HG02885 (cell line): ENCODE measurements at regions not wholly inside any gene's neighbourhood (a gene's known extent, or its start where the extent isn't known, plus 50 kb on each side); places are given as distances from the start of the nearest gene placed in this dataset.
"Not testable (repeated sequence)": the region's sequence is repeated elsewhere in the genome, so short reads cannot be mapped to it uniquely, and the experiment has no call there.

ENCODE experiments used
- ATAC-seq: cut with Tn5 transposase; IDR thresholded peaks from one replicate; pipeline ENCODE4 v1.9.1; 2021; ENCODE audit warnings: mild to moderate bottlenecking; ENCODE audit not compliant: unreplicated experiment, poor library complexity

DNA sequence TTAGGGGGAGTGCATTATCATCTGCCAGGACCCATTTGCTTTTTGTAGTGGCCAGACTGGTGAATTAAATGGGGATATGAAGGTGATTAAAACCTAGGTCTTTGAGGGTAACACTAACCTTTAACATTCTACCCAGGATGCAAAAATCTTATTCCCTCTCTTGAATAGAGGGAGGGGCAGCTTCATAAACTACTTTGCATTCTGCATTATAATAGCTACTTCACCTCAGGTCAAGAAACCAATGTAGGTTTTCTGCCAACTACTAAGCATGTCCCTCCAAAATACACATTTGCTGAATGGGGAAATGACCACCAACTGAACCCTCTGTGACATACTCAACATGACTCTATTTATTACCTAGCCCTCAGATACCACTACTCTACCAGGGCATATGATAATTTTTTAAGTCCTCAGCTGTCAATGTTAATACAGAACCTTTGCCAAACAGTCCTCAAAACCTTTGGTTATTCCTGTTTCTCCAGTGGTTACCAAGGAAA is 477.6 kb upstream of the CD180 start:
- no peak for ATAC-seq

DNA sequence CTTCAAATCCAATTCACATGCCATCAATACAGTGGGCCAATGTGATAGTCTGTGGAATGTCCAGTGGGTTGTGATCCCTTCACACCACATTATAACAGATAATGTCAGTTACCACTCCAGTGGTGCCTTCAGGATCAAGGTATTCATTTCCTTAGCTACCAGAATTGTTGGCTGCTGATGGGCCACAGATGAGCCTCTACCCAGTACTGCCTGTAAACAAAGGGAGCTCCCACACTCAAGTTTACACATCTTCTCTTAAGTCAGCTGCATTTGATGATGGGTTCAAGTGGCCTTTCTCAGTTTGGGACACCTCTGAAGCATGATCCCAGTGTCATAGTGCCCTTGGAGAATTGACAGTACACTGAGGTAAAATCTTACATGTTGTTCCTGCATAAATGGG is 477.0 kb upstream of the CD180 start:
- no peak for ATAC-seq

DNA sequence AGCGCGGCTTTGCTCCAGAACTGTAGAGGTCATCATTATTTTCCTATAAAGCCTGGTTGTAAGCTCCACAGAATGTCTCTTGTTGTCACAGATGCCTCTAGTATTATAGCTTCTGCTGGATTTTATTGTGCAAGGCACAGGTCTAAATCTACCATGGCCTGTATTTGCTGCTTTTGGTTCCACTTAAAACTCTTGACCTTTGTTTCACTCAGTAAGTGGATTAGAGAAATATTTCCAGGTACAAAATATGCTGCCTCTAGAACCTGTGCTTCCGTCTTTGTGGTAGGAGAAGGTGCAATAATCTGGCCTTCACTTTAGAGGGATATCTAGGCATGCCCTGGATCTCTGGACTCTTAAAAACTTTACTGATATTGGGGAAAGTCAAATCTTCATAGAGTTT is 476.6 kb upstream of the CD180 start:
- ATAC-seq = no peak

DNA sequence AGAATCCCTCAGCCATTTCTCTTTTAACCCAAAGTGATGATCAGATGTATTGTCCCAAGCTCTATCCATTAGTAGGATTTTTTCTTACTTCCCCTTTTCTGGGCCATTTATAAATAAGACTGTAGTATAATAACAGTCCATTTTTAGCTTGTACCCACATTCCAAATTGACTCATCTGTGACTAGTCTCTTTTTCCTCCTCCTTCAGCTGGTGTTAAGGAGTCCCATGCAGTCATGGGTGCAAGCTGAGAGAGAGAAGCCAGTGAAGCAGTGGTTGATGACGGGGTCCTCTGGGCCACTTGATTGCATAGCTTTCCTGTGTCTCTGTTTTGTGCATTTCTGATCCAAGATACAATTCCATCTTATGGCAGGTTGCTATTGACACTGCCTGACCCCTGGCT is 476.0 kb upstream of the CD180 start:
- no peak for ATAC-seq

DNA sequence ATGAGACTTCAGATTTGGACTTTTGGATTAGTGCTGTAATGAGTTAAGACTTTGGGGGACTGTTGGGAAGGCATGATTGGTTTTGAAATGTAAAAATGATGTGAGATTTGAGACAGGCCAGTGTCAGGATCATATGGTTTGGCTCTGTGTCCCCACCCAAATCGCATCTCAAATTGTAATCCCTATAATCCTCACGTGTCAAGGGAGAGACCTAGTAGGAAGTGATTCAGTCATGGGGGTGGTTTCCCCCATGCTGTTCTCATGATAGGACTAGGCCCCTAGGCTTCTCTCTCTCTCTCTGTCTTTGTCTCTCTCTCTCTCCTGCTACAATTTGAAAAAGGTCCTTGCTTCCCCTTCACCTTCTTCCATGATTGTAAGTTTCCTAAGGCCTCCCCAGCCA is 473.3 kb upstream of the CD180 start:
- ATAC-seq = no peak

DNA sequence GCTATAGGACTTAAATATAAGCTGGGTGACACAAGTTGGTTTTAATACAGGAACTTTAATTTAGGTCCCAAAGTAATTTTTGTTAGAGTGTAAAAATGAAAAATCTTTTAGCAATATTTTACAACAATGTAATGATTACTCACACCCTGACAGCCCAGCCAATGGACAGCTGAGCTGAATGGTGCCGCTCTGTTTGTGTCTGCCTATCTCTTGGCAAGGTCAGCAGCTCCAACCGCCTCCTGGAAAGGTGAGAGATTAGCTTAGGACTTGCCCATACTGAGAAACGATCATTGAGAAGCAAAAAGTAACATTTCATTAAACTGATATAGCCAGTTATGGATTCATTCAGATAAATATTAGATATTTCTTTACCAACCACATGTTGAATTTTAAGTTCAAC is 463.6 kb upstream of the CD180 start:
- ATAC-seq = no peak

DNA sequence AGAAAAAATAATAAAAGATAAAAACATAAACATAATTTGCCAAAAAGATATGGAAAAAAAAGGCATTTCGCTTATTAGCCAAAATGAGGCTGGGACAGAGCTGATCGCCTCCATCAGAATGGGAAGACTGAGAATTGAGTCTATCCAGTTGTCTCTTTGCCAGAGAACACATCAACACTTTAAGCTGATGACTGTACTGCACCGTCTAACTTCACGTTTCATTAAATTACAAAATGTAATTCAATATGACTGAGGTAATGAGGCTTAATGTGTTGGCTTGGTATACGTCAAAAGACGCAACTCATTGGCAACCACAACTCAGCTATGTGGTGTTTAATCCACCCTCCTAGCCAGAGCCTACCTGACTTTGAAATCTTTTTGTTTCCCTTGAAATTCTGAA is 462.7 kb upstream of the CD180 start:
- no peak for ATAC-seq

DNA sequence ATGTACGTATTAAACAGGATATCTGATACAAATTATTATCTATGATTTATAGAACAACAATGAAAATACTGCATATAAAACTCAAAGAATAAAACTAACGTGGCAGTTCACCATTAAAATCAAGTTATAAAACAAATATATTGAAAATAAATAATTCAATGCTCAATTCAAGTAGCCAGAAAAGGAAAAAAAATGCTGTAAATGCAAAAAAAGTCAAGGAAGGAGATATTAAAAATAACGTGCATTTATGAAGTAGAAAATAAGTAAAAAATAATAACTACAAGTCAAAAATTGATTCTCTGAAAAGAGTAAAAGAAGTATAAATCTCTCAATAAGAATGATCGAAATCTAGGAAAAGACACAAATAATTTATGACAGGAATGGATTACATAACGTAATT is 460.5 kb upstream of the CD180 start:
- no peak for ATAC-seq

DNA sequence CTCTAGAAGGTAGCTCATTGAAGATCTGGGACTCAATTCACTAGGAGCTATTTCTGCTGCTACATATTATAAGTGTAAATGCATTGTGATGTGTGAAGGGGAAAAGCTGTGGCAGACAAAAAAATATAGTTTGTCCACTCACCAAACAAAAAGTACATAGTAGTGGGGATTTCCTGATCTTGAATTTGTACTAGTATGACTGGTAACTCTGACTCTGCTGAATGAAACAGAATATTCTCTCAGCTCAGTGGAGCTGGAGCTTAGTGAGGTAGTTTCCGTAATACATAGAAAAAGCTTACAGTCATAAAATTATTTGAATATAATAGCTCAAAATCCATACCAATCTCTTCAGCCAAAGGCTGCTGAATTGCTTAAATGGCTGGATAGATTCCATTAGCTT is 455.6 kb upstream of the CD180 start:
- peak; percentile 64 for ATAC-seq

DNA sequence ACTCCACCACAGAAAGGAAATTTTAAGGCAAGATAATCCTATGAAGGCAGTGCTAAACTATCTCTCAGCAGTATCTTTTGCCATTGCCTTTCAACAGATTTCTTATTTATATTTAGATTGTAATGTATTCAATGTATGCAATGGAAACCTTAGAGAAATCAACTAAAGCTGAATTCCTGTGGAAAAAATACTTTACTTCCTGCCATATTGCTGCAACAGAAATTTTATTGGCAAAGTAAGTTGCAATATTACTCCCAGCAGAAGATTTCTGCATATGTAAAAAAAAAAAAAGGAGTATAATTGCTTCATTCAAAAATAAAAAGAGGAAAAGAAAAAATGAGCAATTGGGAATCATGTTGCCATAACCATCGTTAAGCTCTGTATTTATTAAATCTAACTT is 454.6 kb upstream of the CD180 start:
- no peak for ATAC-seq

DNA sequence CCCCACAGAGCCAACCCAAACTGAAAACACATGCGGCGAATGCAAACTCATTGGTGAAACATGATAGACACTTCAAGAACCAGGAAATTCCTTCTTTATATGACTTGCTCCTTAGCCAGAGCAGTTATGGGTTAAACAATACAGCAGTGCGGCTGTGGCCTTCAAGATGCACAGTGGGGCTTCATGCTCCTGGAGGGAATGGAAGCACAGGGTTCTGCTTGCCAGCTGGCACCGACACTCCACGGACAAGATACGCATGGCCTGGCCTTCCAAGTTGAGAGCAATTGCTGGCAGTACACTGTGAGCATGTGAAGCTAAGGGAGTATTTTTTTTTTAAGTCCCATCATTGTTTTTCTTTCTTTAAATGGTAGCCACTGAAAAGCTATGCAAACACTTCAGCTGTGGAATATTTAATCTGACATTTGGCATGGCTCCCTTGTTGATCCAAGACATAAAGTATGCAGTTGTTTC is 451.6 kb upstream of the CD180 start:
- ATAC-seq = no peak

DNA sequence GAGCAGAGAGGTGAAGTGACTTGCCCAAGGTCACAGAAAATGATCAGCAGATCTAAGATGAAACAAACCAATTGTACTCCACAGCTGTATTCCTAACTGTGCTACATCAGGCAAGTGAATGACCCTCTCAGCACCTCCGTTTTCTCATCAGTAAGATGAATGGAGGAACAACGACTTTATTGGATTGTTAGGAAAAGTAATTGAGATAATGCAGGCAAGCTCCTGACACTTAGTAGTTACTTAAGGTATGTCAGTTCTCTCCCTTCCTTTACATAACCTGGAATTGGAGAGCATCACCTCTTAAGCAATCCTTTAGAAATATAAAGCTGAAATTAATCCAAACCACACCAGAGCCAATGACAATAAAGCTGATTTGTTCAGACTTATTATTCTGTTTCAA is 451.2 kb upstream of the CD180 start:
- ATAC-seq = no peak

DNA sequence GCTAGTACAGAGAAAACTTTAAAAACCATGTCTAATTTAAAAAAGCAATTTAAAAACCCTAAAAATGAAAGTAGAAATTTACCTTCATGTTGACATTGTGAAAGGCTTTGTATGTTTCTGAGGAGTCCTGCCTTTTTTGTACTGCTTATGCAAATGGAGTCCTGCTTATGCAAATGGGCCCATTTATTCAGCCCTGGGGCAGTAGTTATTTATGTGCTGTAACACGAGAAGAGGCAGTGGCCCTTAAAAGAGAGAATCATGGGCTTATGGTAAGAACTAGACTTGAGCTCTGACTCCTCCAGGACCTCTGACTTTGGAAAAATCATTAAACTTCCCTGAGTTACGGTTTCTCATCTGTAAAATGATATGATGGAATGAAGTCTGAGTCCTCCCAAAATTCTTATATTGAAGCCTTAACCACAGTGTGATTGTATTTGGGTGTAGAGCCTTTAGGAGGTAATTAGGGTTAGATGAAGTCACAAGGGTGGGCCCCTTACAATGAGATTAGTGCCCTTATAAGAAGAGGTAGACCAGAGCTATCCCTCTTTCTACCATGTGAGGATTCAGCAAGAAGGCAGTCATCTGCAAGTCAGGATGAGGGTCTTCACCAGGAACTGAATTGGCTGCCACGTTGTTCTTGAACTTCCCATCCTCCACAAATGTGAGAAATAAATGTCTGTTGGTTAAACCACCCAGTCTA is 447.8 kb upstream of the CD180 start:
- ATAC-seq = no peak

DNA sequence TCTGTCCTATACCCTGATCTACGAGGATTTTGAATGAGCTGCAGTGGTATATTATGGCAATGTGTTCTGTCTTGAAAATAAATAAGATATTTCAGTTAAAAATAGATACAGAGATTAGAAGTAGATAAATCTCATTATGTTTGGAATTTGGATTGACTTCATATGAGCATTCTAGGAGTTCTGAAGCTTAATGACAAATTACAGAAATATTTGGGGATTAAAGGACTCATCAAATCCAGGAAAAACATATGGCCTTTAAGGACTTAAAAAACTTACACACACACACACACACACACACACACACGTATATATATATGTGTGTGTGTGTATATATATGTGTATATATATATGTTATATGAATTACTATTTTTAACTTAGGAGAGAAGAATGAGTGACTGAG is 446.9 kb upstream of the CD180 start:
- no peak for ATAC-seq

DNA sequence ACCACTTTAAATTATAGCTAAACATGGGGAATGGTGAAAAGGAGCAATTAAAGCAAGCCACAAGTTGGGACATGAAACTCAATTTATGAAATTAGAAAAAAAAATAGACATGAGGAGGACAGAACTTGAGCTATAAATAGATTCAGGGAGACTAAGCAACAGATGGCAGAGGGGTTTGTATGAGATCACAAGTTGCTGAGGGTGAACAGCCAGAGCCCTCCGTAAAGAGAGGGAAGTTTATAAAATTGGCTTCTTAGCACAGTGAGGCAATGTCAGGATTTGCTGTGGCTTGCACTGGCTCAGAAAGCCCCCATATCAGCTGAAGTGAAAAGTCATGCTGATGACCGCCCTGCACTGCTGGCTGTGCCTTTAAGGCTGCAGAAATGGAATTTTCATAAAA is 443.4 kb upstream of the CD180 start:
- ATAC-seq = no peak

DNA sequence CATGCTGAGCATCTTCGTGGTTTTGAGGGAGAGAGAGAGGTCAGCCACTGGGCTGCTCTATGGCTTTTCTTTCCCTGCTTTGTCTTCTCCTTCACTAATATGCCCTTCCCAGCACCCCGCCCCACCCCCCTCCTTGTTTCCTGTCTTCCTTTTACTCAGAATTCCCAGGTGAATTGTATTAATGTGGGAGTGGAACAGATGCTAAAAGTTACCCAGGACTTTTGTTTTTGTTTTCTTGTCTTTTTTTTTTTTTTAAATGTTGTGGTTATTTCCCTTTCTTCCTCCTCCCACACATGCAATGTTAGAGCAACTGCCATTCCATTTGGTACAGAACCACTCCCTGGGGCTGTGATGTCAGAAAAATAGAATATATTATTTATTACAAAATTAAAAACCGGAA is 442.7 kb upstream of the CD180 start:
- no peak for ATAC-seq

DNA sequence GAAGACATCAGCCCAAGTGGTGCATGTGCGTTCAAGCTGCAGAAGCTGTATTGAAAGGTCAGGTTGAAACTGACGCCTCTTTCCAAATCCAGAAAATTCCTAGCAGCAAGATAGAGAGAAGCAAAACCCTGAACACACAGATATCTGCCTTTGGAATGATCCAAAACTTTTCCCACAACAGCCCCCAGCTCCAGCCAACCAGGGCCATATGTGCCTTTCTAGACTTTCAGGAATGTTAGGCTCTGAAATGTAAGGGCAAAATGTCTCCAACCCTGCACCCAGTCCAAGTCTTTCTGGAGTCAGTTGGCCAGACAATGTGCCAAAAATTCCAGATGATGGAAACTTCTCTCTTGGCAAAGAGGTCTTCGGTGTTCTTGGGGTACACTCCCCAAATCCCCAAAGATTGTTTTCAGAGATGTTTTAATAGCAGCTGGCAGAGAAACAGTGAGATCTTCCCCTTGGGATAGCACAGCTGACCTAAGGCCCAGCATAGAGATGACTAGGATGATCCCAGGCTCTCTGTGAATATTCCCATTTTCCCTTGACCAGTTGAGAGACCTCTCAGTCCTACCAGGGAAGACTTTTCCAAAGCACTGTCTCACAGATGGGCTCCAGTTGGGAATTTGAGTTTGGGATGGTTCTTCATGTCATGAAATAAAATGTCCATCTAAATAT is 440.4 kb upstream of the CD180 start:
- ATAC-seq = no peak

DNA sequence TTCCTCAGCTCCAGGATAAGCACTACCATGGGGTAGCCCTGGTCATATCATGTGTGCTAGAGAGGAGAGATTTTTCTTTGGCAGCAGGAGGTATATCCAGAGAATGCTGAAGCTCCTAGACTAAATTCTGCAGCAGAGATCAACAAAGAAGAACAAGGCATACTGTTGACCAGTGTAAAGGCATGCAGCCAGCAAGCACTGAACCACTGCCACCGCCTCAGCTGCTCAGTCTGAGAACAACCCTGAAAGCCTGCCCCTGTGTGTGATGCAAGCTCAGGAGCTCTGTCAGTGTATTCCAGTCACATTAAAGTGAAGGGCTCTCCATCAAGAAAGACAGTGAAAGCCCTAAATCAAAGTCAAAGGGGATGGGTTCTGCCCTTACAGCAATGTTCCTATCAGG is 439.5 kb upstream of the CD180 start:
- no peak for ATAC-seq

DNA sequence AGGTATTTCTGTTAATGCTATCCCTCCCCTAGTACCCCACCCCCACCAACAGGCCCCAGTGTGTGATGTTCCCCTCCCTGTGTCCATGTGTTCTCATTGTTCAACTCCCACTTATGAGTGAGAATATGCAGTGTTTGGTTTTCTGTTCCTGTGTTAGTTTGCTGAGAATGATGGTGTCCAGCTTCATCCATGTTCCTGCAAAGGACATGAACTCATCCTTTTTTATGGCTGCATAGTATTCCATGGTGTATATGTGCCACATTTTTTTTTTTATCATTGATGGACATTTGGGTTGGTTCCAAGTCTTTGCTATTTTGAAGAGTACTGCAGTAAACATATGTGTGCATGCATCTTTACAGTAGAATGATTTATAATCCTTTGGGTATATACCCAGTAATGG is 430.5 kb upstream of the CD180 start:
- not testable (repeated sequence) for ATAC-seq

DNA sequence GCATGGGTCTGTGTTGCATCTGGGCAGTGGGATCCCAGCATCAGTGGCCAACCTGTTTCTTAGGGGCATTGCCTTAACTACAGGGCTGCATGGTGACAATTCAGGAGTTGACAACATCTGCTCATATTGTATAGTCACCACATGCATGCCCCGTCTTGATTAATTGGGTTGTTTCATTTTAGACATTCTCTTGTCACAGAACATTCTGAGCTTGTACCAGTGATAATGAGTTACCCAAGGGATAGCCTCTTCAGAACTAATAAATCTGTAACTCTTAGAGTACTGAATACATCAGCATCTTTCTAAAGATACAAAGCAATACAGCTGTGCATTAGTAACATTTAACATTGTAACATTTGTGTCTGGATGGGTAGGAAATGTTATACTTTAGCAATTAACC is 426.5 kb upstream of the CD180 start:
- no peak for ATAC-seq

DNA sequence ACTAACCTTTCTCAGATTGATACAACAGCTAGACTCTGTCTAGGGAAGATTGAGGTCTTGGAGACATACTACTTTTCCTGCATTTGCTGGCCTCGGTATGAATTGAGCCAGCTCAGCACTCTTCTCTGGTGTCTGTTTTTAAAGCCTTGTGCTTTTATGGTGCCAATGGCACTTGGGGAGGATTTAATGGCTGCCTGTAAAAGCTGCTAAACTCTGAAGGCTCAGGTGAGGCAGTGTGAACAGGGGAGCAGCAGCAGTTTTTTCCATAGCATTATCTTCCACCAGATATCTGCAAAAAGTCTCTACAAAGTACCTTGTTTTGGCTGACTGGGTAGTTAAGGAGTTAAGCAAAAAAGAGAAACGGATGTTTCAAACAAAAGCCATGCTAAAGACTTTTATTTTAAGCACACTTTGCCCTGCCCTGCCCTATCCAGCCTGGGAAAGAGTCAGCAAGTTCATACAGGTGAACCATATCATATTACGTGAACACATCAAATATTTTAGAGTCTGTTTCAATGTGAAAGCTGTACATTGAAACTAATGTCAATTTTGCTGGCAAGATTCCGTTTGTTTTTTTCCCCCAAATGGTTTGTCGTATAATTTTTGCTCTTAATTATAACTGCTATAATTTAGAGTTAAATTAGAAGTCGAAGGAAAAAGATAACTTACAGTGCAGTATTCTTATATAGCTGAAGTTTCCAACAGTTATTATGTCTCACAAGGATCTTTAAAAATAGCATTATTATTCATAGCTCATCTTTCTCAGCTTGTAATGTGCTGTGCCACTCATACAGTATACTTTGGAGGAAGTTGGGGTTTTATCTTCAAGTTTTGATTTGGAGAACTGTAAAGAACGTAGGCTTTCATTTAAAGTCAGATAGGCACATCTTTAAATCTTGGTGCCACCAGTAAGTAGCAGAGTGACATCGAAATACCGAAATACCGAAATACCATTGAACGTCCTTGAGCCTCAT is 424.1 kb upstream of the CD180 start:
- no peak for ATAC-seq
